Liver (tissue), 3 donors: ENCODE measurements at regions not wholly inside any gene's neighbourhood (a gene's known extent, or its start where the extent isn't known, plus 50 kb on each side); places are given as distances from the start of the nearest gene placed in this dataset.

Experiments used
- GABPA ChIP-seq, 2 donors: IDR thresholded peaks in 1 of 2; conservative IDR thresholded peaks in 1 of 2; 2 replicates each; pipeline ENCODE4 v1.6.1; 2016; ENCODE audit warnings: antibody characterized with exemption in 2 of 2, mild to moderate bottlenecking in 1 of 2, moderate library complexity in 1 of 2
- HNF4A ChIP-seq, 2 donors: conservative IDR thresholded peaks; 2 replicates each; pipeline ENCODE4 v1.6.1; 2016; ENCODE audit warnings: antibody characterized with exemption in 2 of 2, mild to moderate bottlenecking in 2 of 2
- JUND ChIP-seq, 2 donors: IDR thresholded peaks; 2 replicates each; pipeline ENCODE4 v1.6.1; 2016; ENCODE audit warnings: antibody characterized with exemption in 2 of 2
- RAD21 ChIP-seq, 2 donors: IDR thresholded peaks; 2 replicates each; pipeline ENCODE4 v1.6.1; 2016; ENCODE audit warnings: antibody characterized with exemption in 2 of 2, mild to moderate bottlenecking in 2 of 2
- REST ChIP-seq: IDR thresholded peaks from 2 replicates; pipeline ENCODE4 v1.6.1; 2016; ENCODE audit warnings: antibody characterized with exemption, mild to moderate bottlenecking
- TAF1 ChIP-seq: conservative IDR thresholded peaks from 2 replicates; pipeline ENCODE4 v1.6.1; 2016; ENCODE audit warnings: antibody characterized with exemption, mild to moderate bottlenecking
- ZBTB33 ChIP-seq: IDR thresholded peaks from 2 replicates; pipeline ENCODE4 v1.6.1; 2016; ENCODE audit warnings: antibody characterized with exemption
- TF ChIP-seq, protein P1 (sequence below): fragments of 150-350 bp; IDR thresholded peaks from 2 replicates; pipeline ENCODE4 v1.5.1; 2017; ENCODE audit warnings: improper control_type of control experiment, low read depth, low read length; ENCODE audit not compliant: missing input control
- TF ChIP-seq, protein P2 (sequence below): IDR thresholded peaks from 2 replicates; pipeline ENCODE4 v1.6.1; 2016; ENCODE audit warnings: antibody characterized with exemption
- donor health status: healthy.
- donor health status: healthy.

GRCh38 chr2:181785691-181786344, 105.5 kb upstream of the NEUROD1 start:
- TF ChIP-seq, protein P1, sequence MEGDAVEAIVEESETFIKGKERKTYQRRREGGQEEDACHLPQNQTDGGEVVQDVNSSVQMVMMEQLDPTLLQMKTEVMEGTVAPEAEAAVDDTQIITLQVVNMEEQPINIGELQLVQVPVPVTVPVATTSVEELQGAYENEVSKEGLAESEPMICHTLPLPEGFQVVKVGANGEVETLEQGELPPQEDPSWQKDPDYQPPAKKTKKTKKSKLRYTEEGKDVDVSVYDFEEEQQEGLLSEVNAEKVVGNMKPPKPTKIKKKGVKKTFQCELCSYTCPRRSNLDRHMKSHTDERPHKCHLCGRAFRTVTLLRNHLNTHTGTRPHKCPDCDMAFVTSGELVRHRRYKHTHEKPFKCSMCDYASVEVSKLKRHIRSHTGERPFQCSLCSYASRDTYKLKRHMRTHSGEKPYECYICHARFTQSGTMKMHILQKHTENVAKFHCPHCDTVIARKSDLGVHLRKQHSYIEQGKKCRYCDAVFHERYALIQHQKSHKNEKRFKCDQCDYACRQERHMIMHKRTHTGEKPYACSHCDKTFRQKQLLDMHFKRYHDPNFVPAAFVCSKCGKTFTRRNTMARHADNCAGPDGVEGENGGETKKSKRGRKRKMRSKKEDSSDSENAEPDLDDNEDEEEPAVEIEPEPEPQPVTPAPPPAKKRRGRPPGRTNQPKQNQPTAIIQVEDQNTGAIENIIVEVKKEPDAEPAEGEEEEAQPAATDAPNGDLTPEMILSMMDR: no peak
- TF ChIP-seq RAD21 (IDR thresholded peaks at IDR 0.05) (no peak), ZBTB33 (no peak), TAF1 (no peak), GABPA (IDR thresholded peaks at IDR 0.05 in 1 of 2, conservative IDR thresholded peaks at IDR 0.05 in 1 of 2) (no peak), JUND (IDR thresholded peaks at IDR 0.05) (no peak), REST (no peak), HNF4A (conservative IDR thresholded peaks at IDR 0.05) (no peak)
- TF ChIP-seq, protein P2, sequence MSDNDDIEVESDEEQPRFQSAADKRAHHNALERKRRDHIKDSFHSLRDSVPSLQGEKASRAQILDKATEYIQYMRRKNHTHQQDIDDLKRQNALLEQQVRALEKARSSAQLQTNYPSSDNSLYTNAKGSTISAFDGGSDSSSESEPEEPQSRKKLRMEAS: no peak
